Nephron progenitor cell (in vitro differentiated cells): ENCODE measurements at regions not wholly inside any gene's neighbourhood (a gene's known extent, or its start where the extent isn't known, plus 50 kb on each side); places are given as distances from the start of the nearest gene placed in this dataset.

Experiments
- DNase-seq: peaks from one replicate; pipeline ENCODE4 v3.0.0; 2021
- H3K27ac Mint-ChIP-seq: 2 replicates; pipeline ENCODE4 v1.8.0; 2021; ENCODE audit warnings: mild to moderate bottlenecking, moderate library complexity, mixed read lengths
- H3K27me3 Mint-ChIP-seq: 2 replicates; pipeline ENCODE4 v1.8.0; 2021; ENCODE audit warnings: mild to moderate bottlenecking, low read depth, mixed read lengths; ENCODE audit not compliant: poor library complexity
- H3K36me3 Mint-ChIP-seq: 2 replicates; pipeline ENCODE4 v1.8.0; 2021; ENCODE audit warnings: low read depth, mixed read lengths
- H3K4me1 Mint-ChIP-seq: 2 replicates; pipeline ENCODE4 v1.8.0; 2021; ENCODE audit warnings: mixed read lengths
- H3K4me3 Mint-ChIP-seq: 2 replicates; pipeline ENCODE4 v1.8.0; 2021; ENCODE audit warnings: mild to moderate bottlenecking, moderate library complexity, mixed read lengths
- H3K9me3 Mint-ChIP-seq: 2 replicates; pipeline ENCODE4 v1.8.0; 2021; ENCODE audit warnings: mild to moderate bottlenecking, moderate library complexity, mixed read lengths
- TF ChIP-seq, protein P1 (sequence below): fragments of 200-600 bp; sonication (generic); IDR thresholded peaks from 2 replicates; pipeline ENCODE4 v1.5.0; 2021; ENCODE audit warnings: antibody characterized with exemption

DNA sequence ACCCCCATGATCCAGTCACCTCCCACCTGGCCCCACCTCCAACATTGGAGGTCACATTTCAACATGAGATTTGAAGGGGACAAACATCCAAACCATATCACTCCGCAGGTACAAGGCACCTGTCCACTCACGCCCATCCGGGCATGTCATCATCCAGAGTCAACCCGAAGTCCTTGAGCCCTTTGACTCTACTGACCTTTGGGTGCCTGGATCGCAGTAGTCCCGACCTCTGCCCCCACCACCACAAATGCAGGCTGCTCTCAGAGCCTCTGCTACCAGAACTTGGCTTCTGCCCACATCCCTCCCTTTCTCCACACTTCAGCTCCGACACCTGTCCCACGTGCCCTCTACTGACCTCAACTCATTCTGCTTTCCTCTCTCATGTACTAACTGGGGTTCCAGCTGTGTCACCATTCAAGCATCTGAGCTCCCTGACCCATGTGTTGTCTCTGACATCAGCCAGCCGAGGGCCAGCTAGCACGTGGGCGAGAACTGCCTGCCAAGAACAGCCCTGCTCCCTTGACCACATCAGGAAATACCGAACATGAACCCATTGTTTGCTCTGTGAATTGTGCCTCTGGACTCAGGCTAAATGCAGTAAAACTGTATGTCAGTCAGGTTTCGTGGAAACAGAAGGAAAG lies 498.3 kb upstream of the SULF2 start:
- Mint-ChIP-seq H3K27ac (peak overlapping the region; percentile 52), H3K4me3 (no peak overlapping the region), H3K36me3 (no peaks in the 10 kb centered on the region), H3K27me3 (peaks cover 18% of the 10 kb centered on the region), H3K4me1 (peaks cover 42% of the 10 kb centered on the region), H3K9me3 (no peaks in the 10 kb centered on the region)
- TF ChIP-seq, protein P1, sequence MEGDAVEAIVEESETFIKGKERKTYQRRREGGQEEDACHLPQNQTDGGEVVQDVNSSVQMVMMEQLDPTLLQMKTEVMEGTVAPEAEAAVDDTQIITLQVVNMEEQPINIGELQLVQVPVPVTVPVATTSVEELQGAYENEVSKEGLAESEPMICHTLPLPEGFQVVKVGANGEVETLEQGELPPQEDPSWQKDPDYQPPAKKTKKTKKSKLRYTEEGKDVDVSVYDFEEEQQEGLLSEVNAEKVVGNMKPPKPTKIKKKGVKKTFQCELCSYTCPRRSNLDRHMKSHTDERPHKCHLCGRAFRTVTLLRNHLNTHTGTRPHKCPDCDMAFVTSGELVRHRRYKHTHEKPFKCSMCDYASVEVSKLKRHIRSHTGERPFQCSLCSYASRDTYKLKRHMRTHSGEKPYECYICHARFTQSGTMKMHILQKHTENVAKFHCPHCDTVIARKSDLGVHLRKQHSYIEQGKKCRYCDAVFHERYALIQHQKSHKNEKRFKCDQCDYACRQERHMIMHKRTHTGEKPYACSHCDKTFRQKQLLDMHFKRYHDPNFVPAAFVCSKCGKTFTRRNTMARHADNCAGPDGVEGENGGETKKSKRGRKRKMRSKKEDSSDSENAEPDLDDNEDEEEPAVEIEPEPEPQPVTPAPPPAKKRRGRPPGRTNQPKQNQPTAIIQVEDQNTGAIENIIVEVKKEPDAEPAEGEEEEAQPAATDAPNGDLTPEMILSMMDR: no peak
- no peak for DNase-seq

GRCh38 chr20:48282591-48283228 lies 497.4 kb upstream of the SULF2 start:
- H3K36me3 Mint-ChIP-seq: no peaks in the 10 kb centered on the region
- peaks cover 42% of the 10 kb centered on the region for H3K4me1 Mint-ChIP-seq

GRCh38 chr20:48281501-48281900 lies 496.2 kb upstream of the SULF2 start:
- TF ChIP-seq, protein P1: no peak
- H3K9me3 Mint-ChIP-seq: no peaks in the 10 kb centered on the region
- no peak for DNase-seq
- no peaks in the 10 kb centered on the region for H3K36me3 Mint-ChIP-seq
- peaks cover 14% of the 10 kb centered on the region for H3K27me3 Mint-ChIP-seq
- peaks cover 40% of the 10 kb centered on the region for H3K4me1 Mint-ChIP-seq
- H3K4me3 Mint-ChIP-seq: no peak overlapping the region
- no peak overlapping the region for H3K27ac Mint-ChIP-seq

More at GRCh38 chr20:48282591-48283228, 497.4 kb upstream of the SULF2 start:
- Mint-ChIP-seq H3K27ac (no peak overlapping the region), H3K4me3 (no peak overlapping the region), H3K9me3 (no peaks in the 10 kb centered on the region), H3K27me3 (peaks cover 14% of the 10 kb centered on the region)
- TF ChIP-seq, protein P1: no peak
- DNase-seq: no peak

- H3K36me3 Mint-ChIP-seq: peaks cover 4% of the 10 kb centered on the region
- peaks cover 20% of the 10 kb centered on the region for H3K27me3 Mint-ChIP-seq
- H3K4me3 Mint-ChIP-seq: no peak overlapping the region
- TF ChIP-seq, protein P1: no peak
- peaks cover 9% of the 10 kb centered on the region for H3K9me3 Mint-ChIP-seq
- DNase-seq: no peak
- no peak overlapping the region for H3K27ac Mint-ChIP-seq
- peaks cover 48% of the 10 kb centered on the region for H3K4me1 Mint-ChIP-seq
These were observed 493.7 kb upstream of the SULF2 start for GRCh38 chr20:48278961-48279481.

- H3K36me3 Mint-ChIP-seq: peaks cover 7% of the 10 kb centered on the region
- peaks cover 16% of the 10 kb centered on the region for H3K9me3 Mint-ChIP-seq
- peaks cover 22% of the 10 kb centered on the region for H3K27me3 Mint-ChIP-seq
These were observed 492.0 kb upstream of the SULF2 start for GRCh38 chr20:48277266-48277665.

More at GRCh38 chr20:48277266-48277665, 492.0 kb upstream of the SULF2 start:
- Mint-ChIP-seq H3K4me3 (no peak overlapping the region), H3K4me1 (peaks cover 52% of the 10 kb centered on the region), H3K27ac (no peak overlapping the region)
- DNase-seq: no peak
- TF ChIP-seq, protein P1: no peak
